NT2/D1 (cell line): ENCODE measurements at regions not wholly inside any gene's neighbourhood (a gene's known extent, or its start where the extent isn't known, plus 50 kb on each side); places are given as distances from the start of the nearest gene placed in this dataset.

Experiments
- SUZ12 ChIP-seq: IDR thresholded peaks from 2 replicates; pipeline ENCODE4 v1.6.1; 2011; ENCODE audit not compliant: insufficient read length, insufficient read depth; ENCODE audit errors: extremely low read depth
- YY1 ChIP-seq: IDR thresholded peaks from 2 replicates; pipeline ENCODE4 v1.6.1; 2011; ENCODE audit not compliant: insufficient read length, insufficient read depth
- ZNF274 ChIP-seq: IDR thresholded peaks from 2 replicates; pipeline ENCODE4 v1.6.1; 2011; ENCODE audit warnings: mild to moderate bottlenecking, low read depth, low read length

DNA sequence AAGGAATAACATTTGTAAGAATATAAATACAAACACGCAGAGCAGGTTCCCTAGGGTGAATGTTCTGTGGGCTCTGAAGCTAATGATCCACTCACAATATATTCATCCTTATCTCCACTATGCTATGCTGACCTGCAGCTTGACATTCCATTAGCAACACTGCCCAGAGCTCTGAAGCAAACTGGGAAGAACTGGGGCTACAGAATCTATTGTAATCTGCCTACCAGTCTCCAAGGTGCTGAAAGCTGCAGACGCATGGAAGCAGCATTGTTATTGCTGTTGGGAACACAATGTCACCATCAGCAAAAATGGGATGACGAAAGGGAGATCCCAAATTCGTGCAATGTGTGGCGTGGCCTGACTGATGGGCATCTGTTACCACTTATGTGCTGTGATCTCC is 316.7 kb upstream of the RORA start:
- TF ChIP-seq ZNF274 (no peak), YY1 (no peak), SUZ12 (no peak)
